ENCODE measurements at regions not wholly inside any gene's neighbourhood (a gene's known extent, or its start where the extent isn't known, plus 50 kb on each side); places are given as distances from the start of the nearest gene placed in this dataset.

GRCh38 chr20:18916886-18917750 is 103.5 kb downstream of the SCP2D1 start:
- Mint-ChIP-seq H3K4me1 (peaks cover 11% of the 10 kb centered on the region), H3K9me3 (no peaks in the 10 kb centered on the region), H3K36me3 (no peaks in the 10 kb centered on the region), H3K4me3 (no peak overlapping the region), H3K27ac (peak overlapping the region; percentile 17), H3K27me3 (ENCODE audit: low read depth) (peaks cover 12% of the 10 kb centered on the region)
- no peak for DNase-seq (ENCODE audit: low spot score in 2 of 2, unreplicated experiment in 2 of 2)
- TF ChIP-seq CTCF (IDR thresholded peaks at IDR 0.05; ENCODE audit: unreplicated experiment): no peak

GRCh38 chr20:18919996-18920395 is 106.4 kb downstream of the SCP2D1 start:
- no peak for DNase-seq (ENCODE audit: low spot score in 2 of 2, unreplicated experiment in 2 of 2)
- Mint-ChIP-seq H3K9me3 (no peaks in the 10 kb centered on the region), H3K36me3 (no peaks in the 10 kb centered on the region), H3K27me3 (ENCODE audit: low read depth) (peaks cover 2% of the 10 kb centered on the region), H3K4me3 (no peak overlapping the region), H3K4me1 (peaks cover 11% of the 10 kb centered on the region), H3K27ac (no peak overlapping the region)
- TF ChIP-seq CTCF (IDR thresholded peaks at IDR 0.05; ENCODE audit: unreplicated experiment): no peak

GRCh38 chr20:18921291-18921690 is 107.7 kb downstream of the SCP2D1 start:
- peaks cover 11% of the 10 kb centered on the region for H3K4me1 Mint-ChIP-seq

GRCh38 chr20:18922251-18922650 is 108.7 kb downstream of the SCP2D1 start:
- H3K4me3 Mint-ChIP-seq: no peak overlapping the region

More at GRCh38 chr20:18921291-18921690, 107.7 kb downstream of the SCP2D1 start:
- no peak overlapping the region for H3K4me3 Mint-ChIP-seq
- H3K36me3 Mint-ChIP-seq: no peaks in the 10 kb centered on the region
- no peaks in the 10 kb centered on the region for H3K9me3 Mint-ChIP-seq
- H3K27ac Mint-ChIP-seq: no peak overlapping the region
- H3K27me3 Mint-ChIP-seq (ENCODE audit: low read depth): peaks cover 2% of the 10 kb centered on the region
- DNase-seq (ENCODE audit: low spot score in 2 of 2, unreplicated experiment in 2 of 2): no peak
- no peak for TF ChIP-seq CTCF (IDR thresholded peaks at IDR 0.05; ENCODE audit: unreplicated experiment)

GRCh38 chr20:18922898-18923297 is 109.3 kb downstream of the SCP2D1 start:
- no peak overlapping the region for H3K27ac Mint-ChIP-seq
- no peaks in the 10 kb centered on the region for H3K9me3 Mint-ChIP-seq
- H3K36me3 Mint-ChIP-seq: no peaks in the 10 kb centered on the region
- no peak for TF ChIP-seq CTCF (IDR thresholded peaks at IDR 0.05; ENCODE audit: unreplicated experiment)
- no peak overlapping the region for H3K4me3 Mint-ChIP-seq
- no peak for DNase-seq (ENCODE audit: low spot score in 2 of 2, unreplicated experiment in 2 of 2)
- peaks cover 2% of the 10 kb centered on the region for H3K4me1 Mint-ChIP-seq
- H3K27me3 Mint-ChIP-seq (ENCODE audit: low read depth): peaks cover 3% of the 10 kb centered on the region

More at GRCh38 chr20:18922251-18922650, 108.7 kb downstream of the SCP2D1 start:
- DNase-seq (ENCODE audit: low spot score in 2 of 2, unreplicated experiment in 2 of 2): no peak
- H3K4me1 Mint-ChIP-seq: peaks cover 6% of the 10 kb centered on the region
- H3K36me3 Mint-ChIP-seq: no peaks in the 10 kb centered on the region
- no peak for TF ChIP-seq CTCF (IDR thresholded peaks at IDR 0.05; ENCODE audit: unreplicated experiment)
- no peak overlapping the region for H3K27ac Mint-ChIP-seq
- H3K27me3 Mint-ChIP-seq (ENCODE audit: low read depth): peaks cover 3% of the 10 kb centered on the region
- H3K9me3 Mint-ChIP-seq: no peaks in the 10 kb centered on the region

Measured in mesothelial cell of epicardium (in vitro differentiated cells).